HG02885 (cell line): ENCODE measurements at regions not wholly inside any gene's neighbourhood (a gene's known extent, or its start where the extent isn't known, plus 50 kb on each side); places are given as distances from the start of the nearest gene placed in this dataset.

Experiments used
- ATAC-seq: cut with Tn5 transposase; IDR thresholded peaks from one replicate; pipeline ENCODE4 v1.9.1; 2021; ENCODE audit warnings: mild to moderate bottlenecking; ENCODE audit not compliant: unreplicated experiment, poor library complexity

DNA sequence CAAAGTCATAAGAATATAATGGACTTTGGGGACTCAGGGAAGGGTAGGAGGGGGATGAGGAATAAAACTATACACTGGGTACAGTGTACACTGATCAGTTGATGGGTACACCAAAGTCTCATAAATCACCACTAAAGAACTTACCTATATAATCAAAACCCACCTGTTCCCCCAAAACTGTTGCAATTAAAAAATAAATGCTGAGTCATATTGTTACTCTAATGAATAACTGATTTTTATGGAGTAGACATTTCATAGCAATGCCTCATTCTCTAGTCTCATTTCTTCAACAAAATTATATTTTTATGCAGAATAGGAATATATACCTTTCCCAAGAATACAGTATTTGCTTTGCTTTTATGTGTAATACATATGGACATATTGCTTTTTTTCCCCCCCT is 181.2 kb downstream of the ST6GAL2 start:
- ATAC-seq = no peak

DNA sequence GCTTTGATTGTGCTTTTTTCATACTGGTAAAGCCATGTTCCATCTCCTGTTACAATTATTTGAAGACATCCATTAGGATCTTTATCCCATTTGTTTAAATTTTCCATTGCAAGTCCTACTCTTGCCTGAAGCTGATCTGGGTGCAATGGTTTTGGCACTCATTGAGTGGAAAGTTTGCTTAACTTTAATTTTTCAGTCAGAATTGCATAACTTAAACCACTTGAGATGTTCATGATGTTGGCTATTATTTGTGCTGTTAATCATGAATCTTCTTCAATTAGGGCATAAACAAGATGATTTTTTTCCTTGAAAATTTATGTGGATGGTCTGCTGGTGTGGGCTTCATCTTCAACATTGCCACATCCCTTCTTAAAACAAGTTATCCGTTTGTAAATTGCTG is 180.1 kb downstream of the ST6GAL2 start:
- ATAC-seq = no peak

DNA sequence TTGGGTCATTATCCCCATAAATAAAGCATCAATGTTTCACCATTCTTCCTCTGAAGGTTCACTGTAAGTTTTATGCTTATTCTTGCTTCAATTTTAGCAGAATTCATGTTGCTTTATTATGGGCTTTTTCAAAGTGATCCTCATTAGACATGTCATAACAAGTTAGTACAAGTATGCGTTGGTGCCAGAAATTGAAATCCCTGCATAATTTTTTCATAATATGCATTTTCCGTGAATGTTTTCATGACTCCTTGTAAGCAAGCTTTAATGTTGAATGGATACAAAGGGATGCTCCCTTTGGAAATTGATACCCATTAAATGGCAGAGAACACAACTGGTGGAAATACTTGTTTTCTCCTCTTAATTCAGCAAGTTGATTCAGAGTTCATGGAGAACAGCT is 179.7 kb downstream of the ST6GAL2 start:
- no peak for ATAC-seq

GRCh38 chr2:106708209-106708608 is 177.8 kb downstream of the ST6GAL2 start:
- no peak for ATAC-seq

GRCh38 chr2:106709229-106709628 is 176.7 kb downstream of the ST6GAL2 start:
- ATAC-seq = no peak

GRCh38 chr2:106719222-106719621 is 166.7 kb downstream of the ST6GAL2 start:
- ATAC-seq = no peak

DNA sequence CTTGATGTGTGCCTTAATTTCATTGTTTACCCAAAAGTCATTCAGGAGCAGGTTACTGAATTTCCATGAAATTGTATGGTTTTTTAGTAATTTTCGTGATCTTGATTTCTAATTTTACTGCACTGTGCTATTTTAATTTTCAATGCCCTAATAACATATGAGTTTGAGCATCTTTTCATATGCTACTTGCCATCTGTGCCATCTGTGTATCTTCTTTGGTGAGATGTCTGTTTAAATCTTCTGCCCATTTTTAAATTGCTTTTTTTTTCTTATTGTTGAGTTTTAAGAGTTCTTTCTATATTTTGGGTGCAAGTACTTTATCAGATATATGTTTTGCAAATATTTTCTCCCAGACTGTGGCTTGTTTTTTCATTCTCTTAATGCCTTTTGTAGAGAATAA is 165.9 kb downstream of the ST6GAL2 start:
- no peak for ATAC-seq

GRCh38 chr2:106724301-106724794 is 161.6 kb downstream of the ST6GAL2 start:
- ATAC-seq = no peak

GRCh38 chr2:106734165-106734564 is 151.8 kb downstream of the ST6GAL2 start:
- no peak for ATAC-seq

- ATAC-seq = no peak
Measured at GRCh38 chr2:106735807-106736206, 150.2 kb downstream of the ST6GAL2 start.

GRCh38 chr2:106736221-106736620 is 149.7 kb downstream of the ST6GAL2 start:
- no peak for ATAC-seq

DNA sequence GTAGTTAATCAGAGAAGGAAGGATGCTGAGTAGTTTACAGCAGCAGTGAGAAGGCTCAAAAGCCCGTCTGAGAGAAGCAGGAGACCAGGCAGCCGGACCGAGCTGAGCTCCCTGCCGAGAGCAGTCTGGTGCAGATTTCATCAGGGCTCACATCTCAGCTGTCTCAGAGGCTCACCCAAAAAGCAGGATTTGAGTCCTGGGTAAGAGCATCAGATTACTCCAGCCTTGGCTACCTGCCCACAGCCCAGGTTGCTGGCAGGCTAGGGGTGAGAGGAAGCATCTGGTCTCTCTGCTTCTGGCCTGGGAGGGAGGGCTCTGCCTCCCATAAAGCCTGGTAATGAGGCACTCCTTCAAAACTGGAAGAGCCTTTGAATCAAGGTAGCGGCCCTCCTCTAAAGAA is 140.5 kb downstream of the ST6GAL2 start:
- ATAC-seq = no peak

- no peak for ATAC-seq
Measured at GRCh38 chr2:106749823-106750222, 136.1 kb downstream of the ST6GAL2 start.
